Left ventricle myocardium inferior (tissue), 1 donor: ENCODE measurements at regions not wholly inside any gene's neighbourhood (a gene's known extent, or its start where the extent isn't known, plus 50 kb on each side); places are given as distances from the start of the nearest gene placed in this dataset.

Experiments used
- DNase-seq: peaks from one replicate; pipeline ENCODE4 v3.0.0-alpha.2; 2020
- H3K27ac ChIP-seq: fragments of 200-600 bp; replicated peaks from 2 replicates; pipeline ENCODE4 v1.8.0; 2021
- H3K27me3 ChIP-seq: fragments of 200-600 bp; 2 replicates; pipeline ENCODE4 v1.8.0; 2021; ENCODE audit warnings: low read depth
- H3K36me3 ChIP-seq: fragments of 200-600 bp; 2 replicates; pipeline ENCODE4 v1.8.0; 2021
- H3K4me1 ChIP-seq: fragments of 200-600 bp; 2 replicates; pipeline ENCODE4 v1.8.0; 2021
- H3K4me3 ChIP-seq: fragments of 200-600 bp; 2 replicates; pipeline ENCODE4 v1.8.0; 2021; ENCODE audit warnings: mild to moderate bottlenecking, moderate library complexity
- H3K9me3 ChIP-seq: fragments of 200-600 bp; replicated peaks from 2 replicates; pipeline ENCODE4 v1.8.0; 2021
- intact Hi-C: fragments of 100-400 bp; cut with micrococcal nuclease; formaldehyde crosslinking; loops from one replicate; pipeline ENCODE4 v1.11.0; 2022
- TF ChIP-seq, protein P1 (sequence below): fragments of 200-600 bp; IDR thresholded peaks from 2 replicates; pipeline ENCODE4 v1.8.0; 2021; ENCODE audit warnings: antibody characterized with exemption, mild to moderate bottlenecking, borderline replicate concordance
- donor health status: DM: no; HTN: yes; CAD: no; lungs with severe emphysema.

GRCh38 chr4:155433636-155434360 lies 57.0 kb upstream of the MAP9 start:
- no peaks in the 10 kb centered on the region for H3K27me3 ChIP-seq
- no peaks in the 10 kb centered on the region for H3K9me3 ChIP-seq
- H3K4me1 ChIP-seq = peaks cover 4% of the 10 kb centered on the region
- H3K36me3 ChIP-seq = no peaks in the 10 kb centered on the region
- no peak overlapping the region for H3K4me3 ChIP-seq
- no peak for DNase-seq
- TF ChIP-seq, protein P1, sequence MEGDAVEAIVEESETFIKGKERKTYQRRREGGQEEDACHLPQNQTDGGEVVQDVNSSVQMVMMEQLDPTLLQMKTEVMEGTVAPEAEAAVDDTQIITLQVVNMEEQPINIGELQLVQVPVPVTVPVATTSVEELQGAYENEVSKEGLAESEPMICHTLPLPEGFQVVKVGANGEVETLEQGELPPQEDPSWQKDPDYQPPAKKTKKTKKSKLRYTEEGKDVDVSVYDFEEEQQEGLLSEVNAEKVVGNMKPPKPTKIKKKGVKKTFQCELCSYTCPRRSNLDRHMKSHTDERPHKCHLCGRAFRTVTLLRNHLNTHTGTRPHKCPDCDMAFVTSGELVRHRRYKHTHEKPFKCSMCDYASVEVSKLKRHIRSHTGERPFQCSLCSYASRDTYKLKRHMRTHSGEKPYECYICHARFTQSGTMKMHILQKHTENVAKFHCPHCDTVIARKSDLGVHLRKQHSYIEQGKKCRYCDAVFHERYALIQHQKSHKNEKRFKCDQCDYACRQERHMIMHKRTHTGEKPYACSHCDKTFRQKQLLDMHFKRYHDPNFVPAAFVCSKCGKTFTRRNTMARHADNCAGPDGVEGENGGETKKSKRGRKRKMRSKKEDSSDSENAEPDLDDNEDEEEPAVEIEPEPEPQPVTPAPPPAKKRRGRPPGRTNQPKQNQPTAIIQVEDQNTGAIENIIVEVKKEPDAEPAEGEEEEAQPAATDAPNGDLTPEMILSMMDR = no peak
- no peak overlapping the region for H3K27ac ChIP-seq
- intact Hi-C loops = no loop called here

- intact Hi-C loops = no loop called here
These were observed 54.4 kb upstream of the MAP9 start for GRCh38 chr4:155430895-155431795.

GRCh38 chr4:155428128-155428527 lies 51.4 kb upstream of the MAP9 start:
- TF ChIP-seq, protein P1 = no peak
- H3K27ac ChIP-seq = peak overlapping the region; percentile 45
- H3K36me3 ChIP-seq = no peaks in the 10 kb centered on the region
- H3K9me3 ChIP-seq = peaks cover 15% of the 10 kb centered on the region
- no peaks in the 10 kb centered on the region for H3K27me3 ChIP-seq
- peaks cover 25% of the 10 kb centered on the region for H3K4me1 ChIP-seq
- DNase-seq = no peak
- intact Hi-C loops = no loop called here
- H3K4me3 ChIP-seq = peak overlapping the region; percentile 52

More at GRCh38 chr4:155430895-155431795, 54.4 kb upstream of the MAP9 start:
- H3K4me3 ChIP-seq = peak overlapping the region; percentile 52
- H3K27ac ChIP-seq = no peak overlapping the region
- peaks cover 15% of the 10 kb centered on the region for H3K9me3 ChIP-seq
- no peaks in the 10 kb centered on the region for H3K27me3 ChIP-seq
- no peaks in the 10 kb centered on the region for H3K36me3 ChIP-seq
- TF ChIP-seq, protein P1 = no peak
- H3K4me1 ChIP-seq = peaks cover 16% of the 10 kb centered on the region
- DNase-seq = no peak

DNA sequence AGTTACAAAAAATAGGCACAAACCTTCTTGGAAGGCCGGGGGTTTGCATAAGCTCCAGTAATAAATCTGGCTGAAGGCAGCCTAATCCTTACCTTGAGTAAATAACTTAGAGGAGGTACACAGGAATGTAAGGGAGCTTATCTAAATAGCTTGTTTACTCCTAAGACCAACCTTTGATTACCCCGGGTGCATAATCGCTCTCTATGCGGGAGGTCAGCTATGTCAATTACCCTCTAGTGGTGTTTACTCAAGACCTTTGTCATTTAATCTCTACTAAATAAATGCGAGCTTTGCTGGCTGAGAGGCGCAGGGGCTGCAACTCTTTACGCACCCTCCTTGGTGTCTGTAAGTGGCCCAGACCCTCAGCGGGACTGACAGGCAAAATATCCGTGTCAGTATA lies 50.2 kb upstream of the MAP9 start:
- TF ChIP-seq, protein P1 = no peak
- no peaks in the 10 kb centered on the region for H3K27me3 ChIP-seq
- DNase-seq = no peak
- intact Hi-C loops = no loop called here
- no peaks in the 10 kb centered on the region for H3K36me3 ChIP-seq
- H3K9me3 ChIP-seq = peaks cover 15% of the 10 kb centered on the region
- H3K27ac ChIP-seq = peak overlapping the region; percentile 45
- H3K4me1 ChIP-seq = peaks cover 29% of the 10 kb centered on the region
- H3K4me3 ChIP-seq = no peak overlapping the region
